ENCODE measurements at regions not wholly inside any gene's neighbourhood (a gene's known extent, or its start where the extent isn't known, plus 50 kb on each side); places are given as distances from the start of the nearest gene placed in this dataset.

DNA sequence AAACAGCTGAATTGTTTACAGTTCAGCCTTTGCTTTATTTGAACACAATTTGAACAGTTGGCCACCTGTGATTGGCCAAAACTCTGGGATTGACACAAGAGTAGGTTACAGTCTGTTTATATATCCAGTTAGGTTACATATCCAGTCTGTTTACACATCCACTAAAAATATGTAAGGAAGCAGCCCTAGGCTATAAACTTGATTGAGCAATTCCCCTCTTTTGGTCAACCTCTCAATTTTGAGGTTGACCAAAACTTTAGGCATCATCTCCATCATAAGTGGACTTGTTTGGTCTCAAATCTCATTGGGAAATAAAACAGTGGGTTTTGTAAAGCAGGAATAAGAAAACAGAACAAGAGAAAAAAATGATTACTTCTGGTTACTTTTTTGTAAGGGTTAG, 190.8 kb downstream of the SPATA18 start:
- no peak overlapping the region for H3K4me3 Mint-ChIP-seq
- POLR2A ChIA-PET: no interaction called here
- DNase-seq (no peak), ATAC-seq (no peak)
- H3K36me3 Mint-ChIP-seq (ENCODE audit: low read depth): no peaks in the 10 kb centered on the region
- no peaks in the 10 kb centered on the region for H3K4me1 Mint-ChIP-seq (ENCODE audit: low read depth)
- no peak overlapping the region for H3K27ac Mint-ChIP-seq
- CTCF ChIA-PET: no interaction called here
- no peaks in the 10 kb centered on the region for H3K9me3 Mint-ChIP-seq (ENCODE audit: insufficient read depth)
- no peaks in the 10 kb centered on the region for H3K27me3 Mint-ChIP-seq (ENCODE audit: low read depth)

DNA sequence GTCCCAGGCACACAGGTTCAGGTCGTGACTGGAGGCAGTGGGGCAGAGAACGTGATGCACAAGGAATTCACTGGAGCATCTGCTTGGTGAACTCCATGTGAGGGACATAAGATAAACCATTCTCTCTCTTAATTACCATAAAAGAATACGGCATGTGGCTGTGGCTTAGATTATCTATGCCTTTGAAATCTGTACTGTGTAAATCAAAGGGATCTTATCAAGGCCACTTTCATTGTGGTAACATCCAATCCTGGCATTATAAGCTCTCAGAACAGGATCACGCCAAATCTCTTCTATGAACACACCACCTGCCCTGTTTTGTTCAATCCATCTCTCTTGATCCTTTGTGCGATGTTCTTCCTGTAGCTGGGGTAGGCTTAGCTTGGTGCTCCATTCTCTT, 192.3 kb downstream of the SPATA18 start:
- POLR2A ChIA-PET: no interaction called here
- Mint-ChIP-seq H3K27ac (no peak overlapping the region), H3K9me3 (ENCODE audit: insufficient read depth) (no peaks in the 10 kb centered on the region), H3K4me3 (no peak overlapping the region), H3K4me1 (ENCODE audit: low read depth) (no peaks in the 10 kb centered on the region), H3K36me3 (ENCODE audit: low read depth) (no peaks in the 10 kb centered on the region), H3K27me3 (ENCODE audit: low read depth) (no peaks in the 10 kb centered on the region)
- DNase-seq: no peak
- CTCF ChIA-PET: no interaction called here
- no peak for ATAC-seq

DNA sequence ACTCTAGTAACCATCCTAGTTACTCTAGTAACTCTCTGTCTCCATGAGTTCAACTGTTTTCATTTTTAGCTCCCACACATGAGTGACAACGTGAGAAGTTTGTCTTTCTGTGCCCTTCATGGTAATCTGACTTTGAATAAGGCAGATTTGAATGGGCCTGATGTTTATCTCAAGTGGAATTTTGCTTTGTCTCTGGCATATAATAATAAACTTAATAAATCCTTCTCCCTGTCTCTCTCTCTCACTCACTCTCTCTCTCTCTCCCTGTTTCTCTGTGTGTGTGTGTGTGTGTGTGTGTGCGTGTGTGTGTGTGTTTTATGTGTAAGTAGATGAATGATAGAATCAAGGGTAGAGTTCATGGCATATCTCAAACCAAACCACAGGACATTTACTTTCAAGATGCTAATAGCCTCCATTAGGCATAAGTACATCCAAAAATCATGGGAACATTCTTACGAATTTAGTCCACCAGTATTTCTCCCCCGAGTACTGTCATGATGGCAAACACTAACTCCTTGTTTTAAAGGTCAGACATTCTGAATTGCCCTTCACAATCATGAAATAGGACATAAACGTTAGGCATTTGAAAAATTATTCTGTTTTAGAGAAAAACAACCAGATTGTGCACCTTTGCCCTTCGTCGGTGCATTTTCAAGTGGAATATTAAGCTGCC, 193.1 kb downstream of the SPATA18 start:
- ATAC-seq (no peak), DNase-seq (no peak)
- no peak overlapping the region for H3K27ac Mint-ChIP-seq
- H3K27me3 Mint-ChIP-seq (ENCODE audit: low read depth): no peaks in the 10 kb centered on the region
- no peaks in the 10 kb centered on the region for H3K36me3 Mint-ChIP-seq (ENCODE audit: low read depth)
- no peaks in the 10 kb centered on the region for H3K4me1 Mint-ChIP-seq (ENCODE audit: low read depth)
- no peaks in the 10 kb centered on the region for H3K9me3 Mint-ChIP-seq (ENCODE audit: insufficient read depth)
- no peak overlapping the region for H3K4me3 Mint-ChIP-seq
- CTCF ChIA-PET: no interaction called here
- POLR2A ChIA-PET: no interaction called here

DNA sequence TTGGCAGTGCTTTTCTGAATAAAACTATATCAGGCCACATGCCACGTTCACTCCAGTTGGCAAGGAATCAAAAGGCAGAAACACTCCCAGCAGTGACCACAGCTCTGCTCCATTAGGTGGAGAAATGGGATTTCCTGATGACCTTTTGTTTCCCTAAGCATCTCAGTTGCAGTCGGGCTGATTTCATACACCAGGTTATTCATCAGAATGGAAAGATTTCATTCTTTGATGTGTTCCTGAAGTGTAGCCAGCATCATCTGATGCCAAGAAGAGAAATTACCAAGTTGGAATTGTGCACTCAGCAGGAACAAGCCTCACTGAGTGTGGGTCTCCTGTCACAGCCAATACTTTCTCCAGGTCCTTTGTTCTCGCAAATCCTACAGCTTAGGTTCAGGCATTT, 193.7 kb downstream of the SPATA18 start:
- Mint-ChIP-seq H3K27me3 (ENCODE audit: low read depth) (no peaks in the 10 kb centered on the region), H3K36me3 (ENCODE audit: low read depth) (no peaks in the 10 kb centered on the region), H3K27ac (no peak overlapping the region), H3K4me3 (no peak overlapping the region), H3K9me3 (ENCODE audit: insufficient read depth) (no peaks in the 10 kb centered on the region), H3K4me1 (ENCODE audit: low read depth) (no peaks in the 10 kb centered on the region)
- DNase-seq (no peak), ATAC-seq (no peak)
- CTCF ChIA-PET: no interaction called here
- POLR2A ChIA-PET: no interaction called here

DNA sequence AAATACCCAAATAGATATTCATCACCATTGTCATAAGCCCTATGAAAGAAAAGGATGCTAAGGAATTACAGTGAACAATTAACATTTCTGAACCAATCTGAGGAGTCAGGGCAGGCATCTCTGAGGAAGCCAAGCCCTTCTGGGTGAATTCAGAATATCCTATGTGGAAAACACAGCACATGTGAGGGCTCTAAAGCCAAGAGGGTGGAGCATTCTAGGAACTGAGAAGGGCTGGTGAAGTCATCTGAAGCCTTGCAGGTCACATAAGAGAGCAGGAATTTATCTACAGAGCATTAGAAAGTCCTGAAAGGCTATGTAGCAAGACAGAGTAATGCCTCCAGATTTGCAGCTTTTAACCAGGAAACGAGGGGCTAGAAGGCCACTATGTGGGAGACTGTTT, 195.7 kb downstream of the SPATA18 start:
- Mint-ChIP-seq H3K27ac (no peak overlapping the region), H3K36me3 (ENCODE audit: low read depth) (no peaks in the 10 kb centered on the region), H3K9me3 (ENCODE audit: insufficient read depth) (peaks cover 3% of the 10 kb centered on the region), H3K27me3 (ENCODE audit: low read depth) (no peaks in the 10 kb centered on the region), H3K4me3 (no peak overlapping the region), H3K4me1 (ENCODE audit: low read depth) (no peaks in the 10 kb centered on the region)
- ChIA-PET CTCF (no interaction called here), POLR2A (no interaction called here)
- ATAC-seq (no peak), DNase-seq (no peak)

DNA sequence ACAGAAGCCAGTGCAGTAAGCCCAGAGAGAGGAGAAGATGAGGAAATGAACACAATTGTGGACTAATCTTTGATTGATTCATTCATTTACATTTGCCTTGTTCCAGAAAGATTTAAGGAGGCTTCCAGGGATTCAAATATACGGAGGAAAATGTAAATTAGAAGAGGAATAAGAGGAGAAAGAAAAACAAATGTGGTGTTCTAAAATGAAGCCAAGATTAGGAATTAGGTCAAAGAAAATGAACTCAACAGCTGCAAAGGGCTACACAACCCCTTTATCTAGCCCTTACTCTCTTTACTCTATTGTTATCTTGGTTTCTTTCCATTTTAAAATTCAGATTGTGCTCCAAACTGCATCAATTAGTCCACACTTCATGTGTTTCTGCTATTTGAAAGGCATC, 196.8 kb downstream of the SPATA18 start:
- no peak overlapping the region for H3K4me3 Mint-ChIP-seq
- H3K36me3 Mint-ChIP-seq (ENCODE audit: low read depth): no peaks in the 10 kb centered on the region
- POLR2A ChIA-PET: interaction anchor here (0.6 kb wide), 1 partner anchor 19 kb away, joined by 3 read pairs; no protein-coding TSS in a partner anchor
- CTCF ChIA-PET: no interaction called here
- H3K27me3 Mint-ChIP-seq (ENCODE audit: low read depth): no peaks in the 10 kb centered on the region
- H3K27ac Mint-ChIP-seq: no peak overlapping the region
- no peak for DNase-seq
- H3K9me3 Mint-ChIP-seq (ENCODE audit: insufficient read depth): peaks cover 7% of the 10 kb centered on the region
- no peaks in the 10 kb centered on the region for H3K4me1 Mint-ChIP-seq (ENCODE audit: low read depth)
- ATAC-seq: no peak

DNA sequence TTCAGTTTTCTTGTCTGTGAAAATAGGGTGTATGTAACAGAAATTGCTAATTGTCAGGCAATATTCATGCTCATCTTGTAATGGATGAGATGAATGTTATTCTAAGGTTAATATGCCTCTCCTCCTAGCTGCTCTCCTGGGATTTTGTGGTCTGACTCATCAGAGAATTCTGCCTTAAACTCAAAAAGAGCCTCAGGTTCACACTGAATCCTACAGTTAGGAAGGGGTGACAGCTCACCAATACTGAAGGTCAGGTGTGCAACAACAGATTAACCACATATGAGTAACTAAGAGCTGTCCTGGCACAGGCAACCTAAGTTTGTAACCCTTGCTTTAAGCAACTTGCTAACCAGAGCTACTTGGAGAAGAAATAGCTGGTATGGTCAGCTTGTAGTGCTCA, 197.7 kb downstream of the SPATA18 start:
- no peak for DNase-seq
- ATAC-seq: no peak
- ChIA-PET CTCF (no interaction called here), POLR2A (interaction anchor here (0.6 kb wide), 1 partner anchor 18 kb away, joined by 3 read pairs; no protein-coding TSS in a partner anchor)
- H3K27ac Mint-ChIP-seq: no peak overlapping the region
- H3K4me3 Mint-ChIP-seq: no peak overlapping the region
- no peaks in the 10 kb centered on the region for H3K36me3 Mint-ChIP-seq (ENCODE audit: low read depth)
- no peaks in the 10 kb centered on the region for H3K27me3 Mint-ChIP-seq (ENCODE audit: low read depth)
- H3K9me3 Mint-ChIP-seq (ENCODE audit: insufficient read depth): peaks cover 7% of the 10 kb centered on the region
- no peaks in the 10 kb centered on the region for H3K4me1 Mint-ChIP-seq (ENCODE audit: low read depth)

DNA sequence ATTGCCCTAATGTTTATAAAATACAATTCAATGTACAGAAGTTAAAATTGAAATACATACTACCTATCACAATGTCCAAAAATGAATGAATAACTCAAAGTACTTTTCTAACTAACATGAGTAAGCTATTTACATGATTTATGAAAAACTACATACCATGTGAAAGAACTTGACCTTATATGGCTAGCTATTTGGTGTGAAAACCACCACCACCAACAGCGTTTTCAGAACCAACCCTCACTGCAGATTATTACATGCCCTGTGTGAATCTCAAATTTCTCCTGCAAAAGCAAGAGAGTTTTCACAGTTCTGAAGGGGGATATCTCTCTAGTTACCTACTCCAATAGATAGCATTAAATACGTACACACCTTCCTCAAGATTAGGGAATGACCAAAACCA, 198.5 kb downstream of the SPATA18 start:
- no peak overlapping the region for H3K4me3 Mint-ChIP-seq
- no peak overlapping the region for H3K27ac Mint-ChIP-seq
- ChIA-PET CTCF (no interaction called here), POLR2A (no interaction called here)
- H3K4me1 Mint-ChIP-seq (ENCODE audit: low read depth): no peaks in the 10 kb centered on the region
- H3K9me3 Mint-ChIP-seq (ENCODE audit: insufficient read depth): peaks cover 7% of the 10 kb centered on the region
- no peaks in the 10 kb centered on the region for H3K27me3 Mint-ChIP-seq (ENCODE audit: low read depth)
- ATAC-seq (no peak), DNase-seq (no peak)
- no peaks in the 10 kb centered on the region for H3K36me3 Mint-ChIP-seq (ENCODE audit: low read depth)

DNA sequence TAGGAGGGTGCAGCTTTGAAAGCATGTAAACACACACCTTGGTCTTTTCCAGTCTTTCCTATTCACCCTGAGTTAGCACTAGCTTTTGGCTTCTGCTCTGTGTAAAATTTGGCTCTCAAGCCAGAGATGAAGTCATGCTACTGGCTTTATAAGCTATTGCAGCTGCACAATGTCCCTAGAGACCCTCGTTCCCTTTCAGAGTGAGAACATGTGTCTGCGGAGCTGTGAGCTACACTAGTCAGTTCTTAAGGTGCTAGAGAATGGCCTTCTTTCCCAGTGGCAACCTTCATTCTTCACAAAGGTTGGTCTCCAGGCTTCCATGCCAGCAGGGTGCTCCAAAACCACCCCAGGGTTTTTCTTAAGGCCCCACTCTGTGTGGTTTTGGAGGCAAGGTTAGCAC, 199.1 kb downstream of the SPATA18 start:
- Mint-ChIP-seq H3K4me1 (ENCODE audit: low read depth) (no peaks in the 10 kb centered on the region), H3K4me3 (no peak overlapping the region), H3K9me3 (ENCODE audit: insufficient read depth) (peaks cover 7% of the 10 kb centered on the region), H3K36me3 (ENCODE audit: low read depth) (no peaks in the 10 kb centered on the region), H3K27ac (no peak overlapping the region), H3K27me3 (ENCODE audit: low read depth) (no peaks in the 10 kb centered on the region)
- DNase-seq (no peak), ATAC-seq (no peak)
- ChIA-PET POLR2A (no interaction called here), CTCF (no interaction called here)

DNA sequence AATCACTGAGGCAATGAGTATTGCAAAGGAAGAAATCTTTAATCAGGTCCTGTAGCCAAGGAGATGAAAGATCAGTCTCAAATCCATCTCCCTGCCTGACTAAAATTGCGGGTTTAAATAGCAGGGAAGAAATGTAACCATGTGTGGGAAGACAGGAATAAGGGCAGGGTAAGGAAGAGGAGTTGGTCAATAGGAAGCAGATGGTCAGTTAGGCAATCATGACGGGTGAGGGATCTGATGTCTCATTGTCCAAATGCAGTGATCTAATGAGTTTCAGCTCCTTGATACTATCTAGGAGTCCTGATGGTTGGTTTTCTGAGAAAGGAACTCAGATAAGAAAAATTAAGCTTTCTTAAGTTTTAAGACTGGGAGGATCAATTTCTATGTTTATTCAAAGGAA, 200.8 kb downstream of the SPATA18 start:
- peaks cover 7% of the 10 kb centered on the region for H3K9me3 Mint-ChIP-seq (ENCODE audit: insufficient read depth)
- no peak for DNase-seq
- no peak overlapping the region for H3K4me3 Mint-ChIP-seq
- no peaks in the 10 kb centered on the region for H3K36me3 Mint-ChIP-seq (ENCODE audit: low read depth)
- ChIA-PET CTCF (no interaction called here), POLR2A (no interaction called here)
- no peak for ATAC-seq
- no peaks in the 10 kb centered on the region for H3K4me1 Mint-ChIP-seq (ENCODE audit: low read depth)
- no peak overlapping the region for H3K27ac Mint-ChIP-seq
- H3K27me3 Mint-ChIP-seq (ENCODE audit: low read depth): no peaks in the 10 kb centered on the region

DNA sequence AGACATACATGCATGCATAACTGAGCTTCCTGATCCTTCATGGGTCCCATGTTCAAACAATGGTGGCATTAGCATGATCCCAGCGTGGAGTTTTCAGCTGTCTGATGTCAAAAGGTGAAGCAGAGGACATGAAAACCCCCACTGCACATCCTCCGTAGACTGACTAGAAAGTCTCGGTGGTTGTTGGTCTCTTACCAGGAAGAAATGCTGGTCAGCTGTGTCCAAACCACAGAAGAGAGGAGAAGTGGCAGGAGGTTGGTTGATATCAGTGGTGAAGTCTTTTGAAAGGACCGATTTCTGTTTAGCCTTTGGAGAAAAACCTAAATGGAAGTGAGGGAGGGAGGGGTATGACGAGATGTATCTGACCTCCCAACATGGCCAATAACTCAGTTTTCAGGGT, 201.9 kb downstream of the SPATA18 start:
- ATAC-seq: no peak
- no peaks in the 10 kb centered on the region for H3K27me3 Mint-ChIP-seq (ENCODE audit: low read depth)
- ChIA-PET POLR2A (no interaction called here), CTCF (no interaction called here)
- H3K9me3 Mint-ChIP-seq (ENCODE audit: insufficient read depth): peaks cover 7% of the 10 kb centered on the region
- no peak overlapping the region for H3K27ac Mint-ChIP-seq
- no peaks in the 10 kb centered on the region for H3K4me1 Mint-ChIP-seq (ENCODE audit: low read depth)
- no peaks in the 10 kb centered on the region for H3K36me3 Mint-ChIP-seq (ENCODE audit: low read depth)
- H3K4me3 Mint-ChIP-seq: no peak overlapping the region
- DNase-seq: no peak

DNA sequence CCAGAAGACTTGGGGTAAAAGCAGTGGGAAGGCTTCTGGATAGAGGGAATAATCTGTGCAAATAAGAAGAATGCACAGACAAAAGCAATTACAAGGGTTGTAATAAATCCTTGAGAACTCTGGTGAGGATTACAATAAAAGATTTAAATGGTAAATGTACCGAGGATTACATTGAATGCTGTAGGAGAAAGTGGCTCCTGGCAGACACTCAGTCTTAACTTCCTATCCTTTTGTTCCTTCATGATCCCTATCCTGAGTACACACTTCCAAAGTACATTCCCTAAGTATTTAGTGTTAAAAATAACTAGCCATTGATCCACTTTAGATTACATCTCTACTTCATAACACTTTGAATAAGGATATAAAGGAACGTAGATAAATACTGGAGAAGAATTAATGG, 205.4 kb downstream of the SPATA18 start:
- Mint-ChIP-seq H3K27ac (no peak overlapping the region), H3K4me3 (no peak overlapping the region), H3K4me1 (ENCODE audit: low read depth) (no peaks in the 10 kb centered on the region), H3K36me3 (ENCODE audit: low read depth) (no peaks in the 10 kb centered on the region), H3K27me3 (ENCODE audit: low read depth) (no peaks in the 10 kb centered on the region), H3K9me3 (ENCODE audit: insufficient read depth) (peaks cover 7% of the 10 kb centered on the region)
- POLR2A ChIA-PET: no interaction called here
- CTCF ChIA-PET: no interaction called here
- ATAC-seq (no peak), DNase-seq (no peak)

DNA sequence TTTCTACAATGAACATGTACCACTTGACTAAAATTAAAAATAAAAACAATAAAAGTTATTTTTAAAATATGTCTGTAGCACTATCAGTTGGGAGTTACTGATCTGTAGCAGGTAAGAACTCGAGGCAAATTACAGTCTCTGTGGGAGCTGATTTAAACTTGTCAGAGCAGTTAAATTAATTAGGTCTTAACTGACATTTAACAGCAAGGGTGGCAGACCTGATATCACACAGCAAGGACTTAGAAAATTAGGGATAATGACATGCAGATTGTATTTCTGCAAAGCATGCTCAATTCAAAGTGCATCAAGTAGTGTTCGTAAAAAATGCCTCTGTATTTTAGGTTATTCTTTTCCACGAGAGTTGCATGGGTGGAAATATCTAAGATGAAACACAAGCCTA, 208.9 kb downstream of the SPATA18 start:
- DNase-seq (no peak), ATAC-seq (no peak)
- Mint-ChIP-seq H3K36me3 (ENCODE audit: low read depth) (no peaks in the 10 kb centered on the region), H3K4me3 (no peak overlapping the region), H3K27ac (no peak overlapping the region), H3K9me3 (ENCODE audit: insufficient read depth) (no peaks in the 10 kb centered on the region), H3K4me1 (ENCODE audit: low read depth) (no peaks in the 10 kb centered on the region), H3K27me3 (ENCODE audit: low read depth) (no peaks in the 10 kb centered on the region)
- POLR2A ChIA-PET: no interaction called here
- CTCF ChIA-PET: no interaction called here

Data from activated CD8-positive, alpha-beta T cell treated with anti-CD3 and anti-CD28 coated beads, Interleukin-2, amount 10 ng/mL, durations not matched to agents 7 days and 5 days (primary cell).